ENCODE measurements at regions not wholly inside any gene's neighbourhood (a gene's known extent, or its start where the extent isn't known, plus 50 kb on each side); places are given as distances from the start of the nearest gene placed in this dataset.

DNA sequence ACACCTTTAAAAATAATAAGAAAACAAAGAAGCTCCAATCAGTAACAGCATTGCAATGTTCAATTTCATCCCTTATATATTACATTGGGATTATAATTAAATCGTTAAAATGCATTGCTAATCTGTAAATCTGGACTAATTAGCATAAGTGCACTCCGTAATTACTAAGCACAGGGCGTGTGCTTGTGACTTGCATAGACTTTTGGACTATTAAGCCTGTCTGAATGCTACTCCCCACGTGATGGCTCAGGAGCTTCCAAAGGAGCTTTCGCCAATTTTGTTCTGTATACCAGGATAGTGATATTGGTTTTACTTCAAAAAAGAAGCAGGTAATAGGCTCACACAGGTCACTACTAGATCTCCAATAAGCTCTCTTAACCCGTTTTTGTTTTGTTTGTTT lies 497.1 kb downstream of the SMARCA1 start:
- TF ChIP-seq CTCF (IDR thresholded peaks at IDR 0.05; ENCODE audit: low read depth, low read length, missing control alignments), result no peak
- DNase-seq (ENCODE audit: low read depth), result no peak

GRCh38 chrX:129025376-129025775 lies 497.9 kb downstream of the SMARCA1 start:
- no peak for TF ChIP-seq CTCF (IDR thresholded peaks at IDR 0.05; ENCODE audit: low read depth, low read length, missing control alignments)
- no peak overlapping the region for H3K4me3 ChIP-seq (ENCODE audit: low read depth, low read length)

More for the DNA sequence above, 497.1 kb downstream of the SMARCA1 start:
- no peak overlapping the region for H3K4me3 ChIP-seq (ENCODE audit: low read depth, low read length)

GRCh38 chrX:129019412-129019811 lies 503.9 kb downstream of the SMARCA1 start:
- no peak overlapping the region for H3K4me3 ChIP-seq (ENCODE audit: low read depth, low read length)
- no peak for TF ChIP-seq CTCF (IDR thresholded peaks at IDR 0.05; ENCODE audit: low read depth, low read length, missing control alignments)
- no peak for DNase-seq (ENCODE audit: low read depth)

More at GRCh38 chrX:129025376-129025775, 497.9 kb downstream of the SMARCA1 start:
- no peak for DNase-seq (ENCODE audit: low read depth)

GRCh38 chrX:129015381-129015780 lies 507.9 kb downstream of the SMARCA1 start:
- DNase-seq (ENCODE audit: low read depth), result no peak
- H3K4me3 ChIP-seq (ENCODE audit: low read depth, low read length), result no peak overlapping the region
- TF ChIP-seq CTCF (IDR thresholded peaks at IDR 0.05; ENCODE audit: low read depth, low read length, missing control alignments), result no peak

GRCh38 chrX:129013574-129013973 lies 509.7 kb downstream of the SMARCA1 start:
- no peak for DNase-seq (ENCODE audit: low read depth)
- no peak overlapping the region for H3K4me3 ChIP-seq (ENCODE audit: low read depth, low read length)
- TF ChIP-seq CTCF (IDR thresholded peaks at IDR 0.05; ENCODE audit: low read depth, low read length, missing control alignments), result no peak

GRCh38 chrX:129007631-129008030 lies 515.7 kb downstream of the SMARCA1 start:
- no peak for TF ChIP-seq CTCF (IDR thresholded peaks at IDR 0.05; ENCODE audit: low read depth, low read length, missing control alignments)
- no peak overlapping the region for H3K4me3 ChIP-seq (ENCODE audit: low read depth, low read length)
- DNase-seq (ENCODE audit: low read depth), result no peak

GRCh38 chrX:129006491-129006890 lies 516.8 kb downstream of the SMARCA1 start:
- H3K4me3 ChIP-seq (ENCODE audit: low read depth, low read length), result no peak overlapping the region
- no peak for DNase-seq (ENCODE audit: low read depth)
- no peak for TF ChIP-seq CTCF (IDR thresholded peaks at IDR 0.05; ENCODE audit: low read depth, low read length, missing control alignments)

Measured in GM12864 (cell line).